Parathyroid adenoma (tissue), 2 donors: ENCODE measurements at regions not wholly inside any gene's neighbourhood (a gene's known extent, or its start where the extent isn't known, plus 50 kb on each side); places are given as distances from the start of the nearest gene placed in this dataset.

Experiments
- H2AFZ ChIP-seq: fragments of 300-600 bp; sonication (generic); one replicate; pipeline ENCODE4 v1.7.0; 2017; ENCODE audit warnings: antibody characterized with exemption, mild to moderate bottlenecking
- H3K27ac ChIP-seq: fragments of 300-600 bp; sonication (generic); one replicate; pipeline ENCODE4 v1.7.0; 2017
- H3K27me3 ChIP-seq: fragments of 300-600 bp; sonication (generic); one replicate; pipeline ENCODE4 v1.7.0; 2017; ENCODE audit warnings: low read length; ENCODE audit not compliant: control insufficient read depth, insufficient read depth
- H3K36me3 ChIP-seq: fragments of 300-600 bp; sonication (generic); one replicate; pipeline ENCODE4 v1.7.0; 2017; ENCODE audit warnings: low read length; ENCODE audit not compliant: control insufficient read depth, insufficient read depth
- H3K4me1 ChIP-seq: fragments of 300-600 bp; sonication (generic); one replicate; pipeline ENCODE4 v1.7.0; 2017; ENCODE audit warnings: control low read depth
- H3K4me2 ChIP-seq: fragments of 300-600 bp; sonication (generic); one replicate; pipeline ENCODE4 v1.7.0; 2017; ENCODE audit warnings: low read length
- H3K4me3 ChIP-seq: fragments of 300-600 bp; sonication (generic); one replicate; pipeline ENCODE4 v1.7.0; 2017; ENCODE audit warnings: low read depth, low read length
- H3K79me2 ChIP-seq: fragments of 300-600 bp; sonication (generic); one replicate; pipeline ENCODE4 v1.7.0; 2017; ENCODE audit warnings: control low read depth
- H3K9ac ChIP-seq: fragments of 300-600 bp; sonication (generic); one replicate; pipeline ENCODE4 v1.7.0; 2017; ENCODE audit warnings: mild to moderate bottlenecking
- H3K9me3 ChIP-seq: fragments of 300-600 bp; sonication (generic); one replicate; pipeline ENCODE4 v1.7.0; 2017; ENCODE audit warnings: low read length; ENCODE audit not compliant: control insufficient read depth
- CTCF ChIP-seq: fragments of 300-600 bp; sonication (generic); IDR thresholded peaks from one replicate; pipeline ENCODE4 v1.7.0; 2017; ENCODE audit warnings: antibody characterized with exemption, mild to moderate bottlenecking
- donor health status: primary hyperparathyroidism.

- no peak for TF ChIP-seq CTCF
- Histone ChIP-seq H3K36me3 (no peaks in the 10 kb centered on the region), H2AFZ (no peak overlapping the region), H3K79me2 (no peaks in the 10 kb centered on the region), H3K27me3 (no peaks in the 10 kb centered on the region), H3K27ac (no peak overlapping the region), H3K4me1 (no peaks in the 10 kb centered on the region), H3K9me3 (no peaks in the 10 kb centered on the region), H3K4me2 (no peak overlapping the region), H3K9ac (no peak overlapping the region), H3K4me3 (no peak overlapping the region)
Observed at GRCh38 chr18:1296237-1296636, 391.6 kb downstream of the ADCYAP1 start.

DNA sequence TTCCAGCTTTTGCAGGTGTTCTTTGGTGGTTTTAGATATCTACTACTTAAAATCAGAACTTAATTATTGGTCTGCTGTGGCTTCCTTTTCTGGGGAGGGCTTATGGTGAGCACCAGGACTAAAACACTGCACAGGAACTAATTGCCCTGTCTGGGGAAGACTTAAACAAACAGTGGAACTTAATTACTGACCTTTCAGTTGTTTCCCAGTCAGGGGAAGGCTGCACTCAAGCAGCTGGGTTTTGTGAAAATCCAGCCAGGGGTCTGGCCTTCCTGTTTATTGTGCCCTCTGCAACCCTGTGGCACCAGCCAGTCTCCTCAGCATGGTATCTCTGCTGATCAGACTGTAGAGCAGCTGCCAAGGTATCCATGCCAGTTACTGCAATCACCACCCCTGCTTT is 398.2 kb downstream of the ADCYAP1 start:
- Histone ChIP-seq H3K4me2 (no peak overlapping the region), H3K4me1 (no peaks in the 10 kb centered on the region), H3K36me3 (no peaks in the 10 kb centered on the region), H3K4me3 (no peak overlapping the region), H3K79me2 (no peaks in the 10 kb centered on the region), H3K27me3 (no peaks in the 10 kb centered on the region), H2AFZ (no peak overlapping the region), H3K9ac (no peak overlapping the region), H3K9me3 (no peaks in the 10 kb centered on the region), H3K27ac (no peak overlapping the region)
- no peak for TF ChIP-seq CTCF

- no peak overlapping the region for H3K4me3 ChIP-seq
- no peak for TF ChIP-seq CTCF
- no peak overlapping the region for H3K9ac ChIP-seq
- no peaks in the 10 kb centered on the region for H3K27me3 ChIP-seq
- H3K79me2 ChIP-seq, result no peaks in the 10 kb centered on the region
- no peak overlapping the region for H3K27ac ChIP-seq
- no peak overlapping the region for H3K4me2 ChIP-seq
- H3K9me3 ChIP-seq, result no peaks in the 10 kb centered on the region
- H3K4me1 ChIP-seq, result no peaks in the 10 kb centered on the region
- no peak overlapping the region for H2AFZ ChIP-seq
- H3K36me3 ChIP-seq, result no peaks in the 10 kb centered on the region
Observed at GRCh38 chr18:1304392-1304992, 399.8 kb downstream of the ADCYAP1 start.

DNA sequence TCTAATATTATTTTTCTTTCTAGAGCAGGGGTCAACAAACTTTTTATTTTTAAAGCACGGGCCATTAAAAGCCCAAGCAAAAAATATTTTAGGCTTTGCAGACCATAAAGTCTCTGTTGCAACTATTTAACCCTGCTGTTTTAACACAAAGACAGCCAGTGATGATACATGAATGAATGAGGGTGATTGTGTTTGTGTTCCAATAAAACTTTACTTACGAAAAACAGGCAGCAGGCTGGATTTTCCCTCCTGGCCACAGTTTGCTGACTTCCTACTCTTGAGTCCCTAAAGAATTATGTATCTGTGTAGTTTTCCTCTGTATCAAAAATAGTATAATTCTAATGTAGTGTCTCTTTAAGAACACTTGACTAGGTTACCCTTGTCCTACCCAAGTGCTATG is 402.0 kb downstream of the ADCYAP1 start:
- no peak overlapping the region for H3K27ac ChIP-seq
- no peaks in the 10 kb centered on the region for H3K79me2 ChIP-seq
- no peak overlapping the region for H3K4me2 ChIP-seq
- H3K4me1 ChIP-seq, result no peaks in the 10 kb centered on the region
- no peak for TF ChIP-seq CTCF
- H2AFZ ChIP-seq, result no peak overlapping the region
- H3K9ac ChIP-seq, result no peak overlapping the region
- no peaks in the 10 kb centered on the region for H3K36me3 ChIP-seq
- H3K9me3 ChIP-seq, result no peaks in the 10 kb centered on the region
- H3K4me3 ChIP-seq, result no peak overlapping the region
- no peaks in the 10 kb centered on the region for H3K27me3 ChIP-seq

- Histone ChIP-seq H3K79me2 (no peaks in the 10 kb centered on the region), H2AFZ (no peak overlapping the region), H3K4me1 (no peaks in the 10 kb centered on the region), H3K27me3 (no peaks in the 10 kb centered on the region), H3K36me3 (no peaks in the 10 kb centered on the region), H3K9ac (no peak overlapping the region), H3K4me3 (no peak overlapping the region), H3K9me3 (no peaks in the 10 kb centered on the region), H3K4me2 (no peak overlapping the region), H3K27ac (no peak overlapping the region)
- TF ChIP-seq CTCF, result no peak
Observed at GRCh38 chr18:1308686-1309085, 404.0 kb downstream of the ADCYAP1 start.
